HCT116 (cell line): ENCODE measurements at regions not wholly inside any gene's neighbourhood (a gene's known extent, or its start where the extent isn't known, plus 50 kb on each side); places are given as distances from the start of the nearest gene placed in this dataset.

ENCODE experiments used
- ATAC-seq: fragments of 200-7000 bp; cut with Tn5 transposase; 2 replicates; pipeline ENCODE4 v1.9.1; 2020; ENCODE audit warnings: mild to moderate bottlenecking, moderate library complexity
- BruUV-seq: library from RNA; stranded (reverse); fragments of 400-500 nt; replicated peaks from 2 replicates; lab custom pipeline; 2021; lab: Mats Ljungman, UMichigan
- CTCF ChIA-PET: fragments of 300-600 bp; sonication (Branson Sonifier 250); formaldehyde crosslinking; loops from one replicate; lab custom pipeline; 2021; ENCODE audit warnings: antibody characterized with exemption; lab: Charles Lee
- POLR2A ChIA-PET: fragments of 300-600, 350-600 bp; sonication (Branson Sonifier 250); formaldehyde crosslinking; loops from one replicate; lab custom pipeline; 2021; ENCODE audit warnings: antibody characterized with exemption; lab: Charles Lee
- RAD21 ChIA-PET, 2 experiments: fragments of 300-600 bp; sonication (Branson Sonifier 250); formaldehyde crosslinking; loops; one replicate each; lab custom pipeline; 2023; ENCODE audit warnings: low total read pairs in 2 of 2; ENCODE audit not compliant: uncharacterized antibody in 2 of 2, unreplicated experiment in 2 of 2, low non-redundant PET in 1 of 2; lab: Charles Lee
- DNase-seq: peaks from one replicate; pipeline ENCODE4 v3.0.0-alpha.2; 2010; ENCODE audit warnings: low read depth, low spot score
- H2AFZ ChIP-seq: fragments of 200-600 bp; shearing (Covaris generic), sonication (generic); 2 replicates; pipeline ENCODE4 v1.6.1; 2017; ENCODE audit warnings: low read depth, mixed run types, mixed read lengths, antibody characterized with exemption, low read length; ENCODE audit not compliant: poor library complexity, severe bottlenecking
- H3K27ac ChIP-seq: 2 replicates; pipeline ENCODE4 v1.5.1; 2012; ENCODE audit warnings: low read depth, low read length
- H3K27me3 ChIP-seq: fragments of 200-600 bp; sonication (generic); 2 replicates; pipeline ENCODE4 v1.6.1; 2016; ENCODE audit warnings: mixed run types, low read length, mixed read lengths; ENCODE audit not compliant: insufficient read depth
- H3K36me3 ChIP-seq, 2 experiments: fragments of 200-500 bp in 1 of 2; fragments of 200-600 bp in 1 of 2; sonication (Bioruptor generic) in 1 of 2; sonication (generic) in 1 of 2; 2 replicates each; pipeline versions ENCODE4 v1.5.1 to v1.6.1; 2014 to 2016; ENCODE audit warnings: low read length in 2 of 2, inconsistent platforms in 1 of 2, mixed read lengths in 1 of 2, mixed run types in 1 of 2; ENCODE audit not compliant: insufficient read depth in 2 of 2, control insufficient read depth in 1 of 2
- H3K4me1 ChIP-seq, 2 experiments: fragments of 200-600 bp in 1 of 2; sonication (generic) in 1 of 2; 2 replicates each; pipeline versions ENCODE4 v1.5.1 to v1.6.1; 2012 to 2017; ENCODE audit warnings: low read length in 2 of 2, inconsistent platforms in 1 of 2, mild to moderate bottlenecking in 1 of 2, mixed read lengths in 1 of 2, mixed run types in 1 of 2, moderate library complexity in 1 of 2; ENCODE audit not compliant: insufficient read depth in 2 of 2, control insufficient read depth in 1 of 2
- H3K4me2 ChIP-seq: fragments of 200-600 bp; sonication (generic); 2 replicates; pipeline ENCODE4 v1.6.1; 2017; ENCODE audit warnings: mixed run types, low read length, mixed read lengths
- H3K4me3 ChIP-seq, 2 experiments: fragments of 200-600 bp in 1 of 2; sonication (generic) in 1 of 2; replicated peaks in 1 of 2; 2 replicates each; pipeline ENCODE4 v1.5.1; 2011 to 2016; ENCODE audit warnings: low read length in 2 of 2, control low read depth in 1 of 2, low read depth in 1 of 2, mild to moderate bottlenecking in 1 of 2, mixed read lengths in 1 of 2, mixed run types in 1 of 2
- H3K79me2 ChIP-seq: fragments of 200-600 bp; sonication (generic); 2 replicates; pipeline ENCODE4 v1.6.1; 2017; ENCODE audit warnings: mild to moderate bottlenecking, mixed run types, low read length, moderate library complexity, mixed read lengths; ENCODE audit not compliant: insufficient read depth
- H3K9ac ChIP-seq: fragments of 200-600 bp; sonication (generic); 2 replicates; pipeline ENCODE4 v1.6.1; 2016; ENCODE audit warnings: low read length, mixed read lengths
- H3K9me2 ChIP-seq: fragments of 200-600 bp; sonication (generic), shearing (Covaris generic); 2 replicates; pipeline ENCODE4 v1.6.1; 2017; ENCODE audit warnings: mixed run types, mild to moderate bottlenecking, moderate library complexity; ENCODE audit not compliant: insufficient read depth
- H3K9me3 ChIP-seq, 2 experiments: fragments of 200-500 bp in 1 of 2; fragments of 200-600 bp in 1 of 2; sonication (Bioruptor generic) in 1 of 2; sonication (generic) in 1 of 2; 2 replicates each; pipeline ENCODE4 v1.6.1; 2014 to 2017; ENCODE audit warnings: low read length in 2 of 2, mixed read lengths in 2 of 2, inconsistent platforms in 1 of 2, low read depth in 1 of 2, mild to moderate bottlenecking in 1 of 2, mixed run types in 1 of 2, moderate library complexity in 1 of 2; ENCODE audit not compliant: control insufficient read depth in 1 of 2, insufficient read depth in 1 of 2
- H4K20me1 ChIP-seq: fragments of 200-600 bp; sonication (generic), shearing (Covaris generic); 2 replicates; pipeline ENCODE4 v1.6.1; 2017; ENCODE audit warnings: mixed run types, mild to moderate bottlenecking, moderate library complexity; ENCODE audit not compliant: insufficient read depth
- CBX3 ChIP-seq: IDR thresholded peaks from 2 replicates; pipeline ENCODE4 v1.6.1; 2012; ENCODE audit warnings: low read depth
- CEBPB ChIP-seq: IDR thresholded peaks from 2 replicates; pipeline ENCODE4 v1.6.1; 2012; ENCODE audit warnings: low read depth
- ELF1 ChIP-seq: IDR thresholded peaks from 2 replicates; pipeline ENCODE4 v1.6.1; 2012; ENCODE audit warnings: low read depth, borderline replicate concordance
- EZH2phosphoT487 ChIP-seq: fragments of 200-600 bp; IDR thresholded peaks from 2 replicates; pipeline ENCODE4 v1.6.1; 2018; ENCODE audit warnings: antibody characterized with exemption, borderline replicate concordance
- FOSL1 ChIP-seq: IDR thresholded peaks from 2 replicates; pipeline ENCODE4 v1.6.1; 2012; ENCODE audit warnings: low read depth
- JUND ChIP-seq: IDR thresholded peaks from 2 replicates; pipeline ENCODE4 v1.6.1; 2012
- POLR2A ChIP-seq: IDR thresholded peaks from 2 replicates; pipeline ENCODE4 v1.7.0; 2011; ENCODE audit warnings: borderline replicate concordance; ENCODE audit not compliant: insufficient read depth, insufficient read length; ENCODE audit errors: extremely low read depth
- POLR2AphosphoS5 ChIP-seq: IDR thresholded peaks from 2 replicates; pipeline ENCODE4 v1.6.1; 2011; ENCODE audit warnings: mild to moderate bottlenecking, low read depth, low read length, moderate library complexity
- RAD21 ChIP-seq: IDR thresholded peaks from 2 replicates; pipeline ENCODE4 v1.6.1; 2012; ENCODE audit warnings: low read depth, mild to moderate bottlenecking
- SIN3A ChIP-seq: IDR thresholded peaks from 2 replicates; pipeline ENCODE4 v1.6.1; 2012; ENCODE audit warnings: low read depth
- SP1 ChIP-seq: IDR thresholded peaks from 2 replicates; pipeline ENCODE4 v1.6.1; 2012; ENCODE audit warnings: low read depth
- SRF ChIP-seq: IDR thresholded peaks from 2 replicates; pipeline ENCODE4 v1.6.1; 2012; ENCODE audit warnings: low read depth
- YY1 ChIP-seq: IDR thresholded peaks from 2 replicates; pipeline ENCODE4 v1.6.1; 2011; ENCODE audit warnings: low read length, low read depth, moderate library complexity, mild to moderate bottlenecking; ENCODE audit not compliant: insufficient replicate concordance; ENCODE audit errors: extremely low read depth
- ZFX ChIP-seq: fragments of 450-650 bp; IDR thresholded peaks from 2 replicates; pipeline ENCODE4 v1.6.1; 2017
- ZNF274 ChIP-seq: fragments of 200-500 bp; sonication (Bioruptor generic); IDR thresholded peaks from 2 replicates; pipeline ENCODE4 v1.6.1; 2014; ENCODE audit warnings: mild to moderate bottlenecking, low read depth, low read length, inconsistent platforms
- intact Hi-C: fragments of 100-400 bp; cut with micrococcal nuclease; formaldehyde crosslinking; loops from 2 replicates; pipeline ENCODE4 v1.10.0; 2022
- TF ChIP-seq, protein P1 (sequence below): IDR thresholded peaks from 2 replicates; pipeline ENCODE4 v1.6.1; 2011; ENCODE audit warnings: mild to moderate bottlenecking, low read length, moderate library complexity; ENCODE audit not compliant: insufficient replicate concordance; ENCODE audit errors: extremely low read depth
- TF ChIP-seq, protein P2 (sequence below): IDR thresholded peaks from 2 replicates; pipeline ENCODE4 v1.6.1; 2012
- TF ChIP-seq, protein P3 (sequence below), 3 experiments: fragments of 200-600 bp in 1 of 3; sonication (generic) in 1 of 3; IDR thresholded peaks in 2 of 3; conservative IDR thresholded peaks in 1 of 3; 2 replicates each; pipeline ENCODE4 v1.5.1; 2012 to 2017; ENCODE audit warnings: low read depth in 2 of 3, low read length in 2 of 3, antibody characterized with exemption in 1 of 3, borderline replicate concordance in 1 of 3, control low read depth in 1 of 3, mild to moderate bottlenecking in 1 of 3, mixed read lengths in 1 of 3, mixed run types in 1 of 3, moderate library complexity in 1 of 3; ENCODE audit not compliant: insufficient read depth in 1 of 3
- TF ChIP-seq, protein P4 (sequence below): IDR thresholded peaks from 2 replicates; pipeline ENCODE4 v1.6.1; 2012; ENCODE audit warnings: low read depth

DNA sequence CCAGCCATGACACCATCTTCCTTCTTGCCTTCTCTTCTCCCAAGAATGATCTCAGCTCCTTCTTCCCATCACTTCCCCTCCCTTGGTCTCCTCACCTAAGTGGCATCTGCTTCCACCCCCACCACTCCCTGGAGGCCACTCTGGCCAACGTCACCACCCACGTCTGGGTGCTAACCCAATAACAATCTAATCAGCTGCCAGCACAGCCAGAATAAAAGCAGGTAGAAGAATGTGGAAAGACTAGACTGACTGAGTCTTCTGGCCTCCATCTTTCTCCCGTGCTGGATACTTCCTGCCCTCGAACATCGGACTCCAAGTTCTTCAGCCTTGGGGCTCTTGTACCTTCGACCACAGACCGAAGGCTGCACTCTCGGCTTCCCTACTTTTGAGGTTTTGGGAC, 245.3 kb upstream of the CSF3R start:
- no peak overlapping the region for H3K27ac ChIP-seq
- H3K36me3 ChIP-seq = no peaks in the 10 kb centered on the region
- DNase-seq (no peak), ATAC-seq (no peak)
- intact Hi-C loops = no loop called here
- H3K9me2 ChIP-seq = no peaks in the 10 kb centered on the region
- H3K79me2 ChIP-seq = no peaks in the 10 kb centered on the region
- no peak overlapping the region for H3K9ac ChIP-seq
- no peaks in the 10 kb centered on the region for H4K20me1 ChIP-seq
- H2AFZ ChIP-seq = no peak overlapping the region
- no peak for TF ChIP-seq POLR2A
- TF ChIP-seq EZH2phosphoT487 = no peak
- TF ChIP-seq, protein P1, sequence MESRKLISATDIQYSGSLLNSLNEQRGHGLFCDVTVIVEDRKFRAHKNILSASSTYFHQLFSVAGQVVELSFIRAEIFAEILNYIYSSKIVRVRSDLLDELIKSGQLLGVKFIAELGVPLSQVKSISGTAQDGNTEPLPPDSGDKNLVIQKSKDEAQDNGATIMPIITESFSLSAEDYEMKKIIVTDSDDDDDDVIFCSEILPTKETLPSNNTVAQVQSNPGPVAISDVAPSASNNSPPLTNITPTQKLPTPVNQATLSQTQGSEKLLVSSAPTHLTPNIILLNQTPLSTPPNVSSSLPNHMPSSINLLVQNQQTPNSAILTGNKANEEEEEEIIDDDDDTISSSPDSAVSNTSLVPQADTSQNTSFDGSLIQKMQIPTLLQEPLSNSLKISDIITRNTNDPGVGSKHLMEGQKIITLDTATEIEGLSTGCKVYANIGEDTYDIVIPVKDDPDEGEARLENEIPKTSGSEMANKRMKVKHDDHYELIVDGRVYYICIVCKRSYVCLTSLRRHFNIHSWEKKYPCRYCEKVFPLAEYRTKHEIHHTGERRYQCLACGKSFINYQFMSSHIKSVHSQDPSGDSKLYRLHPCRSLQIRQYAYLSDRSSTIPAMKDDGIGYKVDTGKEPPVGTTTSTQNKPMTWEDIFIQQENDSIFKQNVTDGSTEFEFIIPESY = no peak
- TF ChIP-seq SP1 = no peak
- TF ChIP-seq, protein P2, sequence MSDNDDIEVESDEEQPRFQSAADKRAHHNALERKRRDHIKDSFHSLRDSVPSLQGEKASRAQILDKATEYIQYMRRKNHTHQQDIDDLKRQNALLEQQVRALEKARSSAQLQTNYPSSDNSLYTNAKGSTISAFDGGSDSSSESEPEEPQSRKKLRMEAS = no peak
- TF ChIP-seq FOSL1 = no peak
- TF ChIP-seq ELF1 = no peak
- TF ChIP-seq SIN3A = no peak
- no peak for TF ChIP-seq CEBPB
- no peak for TF ChIP-seq SRF
- no peak for TF ChIP-seq CBX3
- TF ChIP-seq YY1 = no peak
- no peak for TF ChIP-seq ZNF274
- TF ChIP-seq, protein P3, sequence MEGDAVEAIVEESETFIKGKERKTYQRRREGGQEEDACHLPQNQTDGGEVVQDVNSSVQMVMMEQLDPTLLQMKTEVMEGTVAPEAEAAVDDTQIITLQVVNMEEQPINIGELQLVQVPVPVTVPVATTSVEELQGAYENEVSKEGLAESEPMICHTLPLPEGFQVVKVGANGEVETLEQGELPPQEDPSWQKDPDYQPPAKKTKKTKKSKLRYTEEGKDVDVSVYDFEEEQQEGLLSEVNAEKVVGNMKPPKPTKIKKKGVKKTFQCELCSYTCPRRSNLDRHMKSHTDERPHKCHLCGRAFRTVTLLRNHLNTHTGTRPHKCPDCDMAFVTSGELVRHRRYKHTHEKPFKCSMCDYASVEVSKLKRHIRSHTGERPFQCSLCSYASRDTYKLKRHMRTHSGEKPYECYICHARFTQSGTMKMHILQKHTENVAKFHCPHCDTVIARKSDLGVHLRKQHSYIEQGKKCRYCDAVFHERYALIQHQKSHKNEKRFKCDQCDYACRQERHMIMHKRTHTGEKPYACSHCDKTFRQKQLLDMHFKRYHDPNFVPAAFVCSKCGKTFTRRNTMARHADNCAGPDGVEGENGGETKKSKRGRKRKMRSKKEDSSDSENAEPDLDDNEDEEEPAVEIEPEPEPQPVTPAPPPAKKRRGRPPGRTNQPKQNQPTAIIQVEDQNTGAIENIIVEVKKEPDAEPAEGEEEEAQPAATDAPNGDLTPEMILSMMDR (IDR thresholded peaks at IDR 0.05 in 2 of 3, conservative IDR thresholded peaks at IDR 0.05 in 1 of 3; ENCODE audit: borderline replicate concordance in 1 of 3, insufficient read depth in 1 of 3, low read depth in 2 of 3, low read length in 2 of 3) = no peak
- no peak for TF ChIP-seq POLR2AphosphoS5
- no peak for TF ChIP-seq ZFX
- TF ChIP-seq, protein P4, sequence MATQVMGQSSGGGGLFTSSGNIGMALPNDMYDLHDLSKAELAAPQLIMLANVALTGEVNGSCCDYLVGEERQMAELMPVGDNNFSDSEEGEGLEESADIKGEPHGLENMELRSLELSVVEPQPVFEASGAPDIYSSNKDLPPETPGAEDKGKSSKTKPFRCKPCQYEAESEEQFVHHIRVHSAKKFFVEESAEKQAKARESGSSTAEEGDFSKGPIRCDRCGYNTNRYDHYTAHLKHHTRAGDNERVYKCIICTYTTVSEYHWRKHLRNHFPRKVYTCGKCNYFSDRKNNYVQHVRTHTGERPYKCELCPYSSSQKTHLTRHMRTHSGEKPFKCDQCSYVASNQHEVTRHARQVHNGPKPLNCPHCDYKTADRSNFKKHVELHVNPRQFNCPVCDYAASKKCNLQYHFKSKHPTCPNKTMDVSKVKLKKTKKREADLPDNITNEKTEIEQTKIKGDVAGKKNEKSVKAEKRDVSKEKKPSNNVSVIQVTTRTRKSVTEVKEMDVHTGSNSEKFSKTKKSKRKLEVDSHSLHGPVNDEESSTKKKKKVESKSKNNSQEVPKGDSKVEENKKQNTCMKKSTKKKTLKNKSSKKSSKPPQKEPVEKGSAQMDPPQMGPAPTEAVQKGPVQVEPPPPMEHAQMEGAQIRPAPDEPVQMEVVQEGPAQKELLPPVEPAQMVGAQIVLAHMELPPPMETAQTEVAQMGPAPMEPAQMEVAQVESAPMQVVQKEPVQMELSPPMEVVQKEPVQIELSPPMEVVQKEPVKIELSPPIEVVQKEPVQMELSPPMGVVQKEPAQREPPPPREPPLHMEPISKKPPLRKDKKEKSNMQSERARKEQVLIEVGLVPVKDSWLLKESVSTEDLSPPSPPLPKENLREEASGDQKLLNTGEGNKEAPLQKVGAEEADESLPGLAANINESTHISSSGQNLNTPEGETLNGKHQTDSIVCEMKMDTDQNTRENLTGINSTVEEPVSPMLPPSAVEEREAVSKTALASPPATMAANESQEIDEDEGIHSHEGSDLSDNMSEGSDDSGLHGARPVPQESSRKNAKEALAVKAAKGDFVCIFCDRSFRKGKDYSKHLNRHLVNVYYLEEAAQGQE = no peak
- TF ChIP-seq JUND = no peak
- no peak for TF ChIP-seq RAD21
- peaks cover 31% of the 10 kb centered on the region for H3K27me3 ChIP-seq
- H3K9me3 ChIP-seq = no peaks in the 10 kb centered on the region
- no peak overlapping the region for H3K4me3 ChIP-seq
- no TSS peak for BruUV-seq
- H3K4me1 ChIP-seq = no peaks in the 10 kb centered on the region
- ChIA-PET CTCF (no interaction called here), RAD21 (no interaction called here), POLR2A (no interaction called here)
- H3K4me2 ChIP-seq = no peak overlapping the region
